ENCODE measurements at regions not wholly inside any gene's neighbourhood (a gene's known extent, or its start where the extent isn't known, plus 50 kb on each side); places are given as distances from the start of the nearest gene placed in this dataset.

DNA sequence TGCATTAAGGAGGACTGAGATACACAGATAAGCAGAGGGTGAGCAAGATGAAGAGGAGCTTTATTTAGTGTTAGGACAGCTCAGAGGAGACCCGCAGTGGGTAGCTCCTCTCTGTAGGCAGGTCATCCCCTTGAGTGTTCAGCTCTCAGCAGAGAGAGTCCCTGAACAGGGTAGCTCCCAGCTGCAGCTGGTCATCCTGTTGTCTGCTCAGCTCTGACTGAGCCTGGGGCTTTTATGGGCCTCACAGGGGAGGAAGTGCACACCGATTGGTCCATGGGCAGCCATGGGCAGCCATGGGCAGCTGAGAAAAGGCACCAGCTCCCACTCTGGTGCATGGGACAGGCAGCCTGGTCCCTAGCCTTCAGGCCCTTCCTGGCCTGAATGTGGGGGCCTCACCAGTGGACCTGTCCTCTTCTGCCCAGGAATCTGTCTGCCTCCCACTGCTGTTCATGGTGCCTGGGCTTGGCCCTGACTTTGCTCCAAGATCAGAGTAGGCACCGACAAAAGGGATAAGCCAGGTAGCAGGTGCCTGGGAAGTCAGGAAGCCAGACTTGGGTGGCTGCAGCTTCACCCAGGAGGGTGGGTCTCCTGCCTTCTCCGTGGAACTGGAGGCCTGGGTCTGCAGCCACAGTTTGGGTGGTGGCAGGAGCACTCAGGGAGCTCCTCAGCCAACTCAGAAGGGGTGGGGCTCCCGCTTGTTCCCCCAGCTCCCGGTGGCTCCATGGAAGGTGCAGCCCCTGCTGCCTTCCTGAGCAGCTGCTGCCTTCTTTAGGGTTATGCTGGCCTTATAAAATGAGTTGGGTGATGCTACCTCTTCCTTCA, 54.7 kb downstream of the MYEOV start:
- H3K36me3 ChIP-seq, result no peaks in the 10 kb centered on the region
- H3K4me3 ChIP-seq, result no peak overlapping the region
- no peaks in the 10 kb centered on the region for H3K9me3 ChIP-seq
- no peak for DNase-seq
- no peak for TF ChIP-seq POLR2A (IDR thresholded peaks at IDR 0.05)
- no peak for TF ChIP-seq EP300 (IDR thresholded peaks at IDR 0.05)
- TF ChIP-seq POLR2AphosphoS5 (IDR thresholded peaks at IDR 0.05), result no peak
- TF ChIP-seq, protein P1, sequence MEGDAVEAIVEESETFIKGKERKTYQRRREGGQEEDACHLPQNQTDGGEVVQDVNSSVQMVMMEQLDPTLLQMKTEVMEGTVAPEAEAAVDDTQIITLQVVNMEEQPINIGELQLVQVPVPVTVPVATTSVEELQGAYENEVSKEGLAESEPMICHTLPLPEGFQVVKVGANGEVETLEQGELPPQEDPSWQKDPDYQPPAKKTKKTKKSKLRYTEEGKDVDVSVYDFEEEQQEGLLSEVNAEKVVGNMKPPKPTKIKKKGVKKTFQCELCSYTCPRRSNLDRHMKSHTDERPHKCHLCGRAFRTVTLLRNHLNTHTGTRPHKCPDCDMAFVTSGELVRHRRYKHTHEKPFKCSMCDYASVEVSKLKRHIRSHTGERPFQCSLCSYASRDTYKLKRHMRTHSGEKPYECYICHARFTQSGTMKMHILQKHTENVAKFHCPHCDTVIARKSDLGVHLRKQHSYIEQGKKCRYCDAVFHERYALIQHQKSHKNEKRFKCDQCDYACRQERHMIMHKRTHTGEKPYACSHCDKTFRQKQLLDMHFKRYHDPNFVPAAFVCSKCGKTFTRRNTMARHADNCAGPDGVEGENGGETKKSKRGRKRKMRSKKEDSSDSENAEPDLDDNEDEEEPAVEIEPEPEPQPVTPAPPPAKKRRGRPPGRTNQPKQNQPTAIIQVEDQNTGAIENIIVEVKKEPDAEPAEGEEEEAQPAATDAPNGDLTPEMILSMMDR (IDR thresholded peaks at IDR 0.05), result no peak
- H3K27ac ChIP-seq, result no peak overlapping the region
- WGBS, 2 donors, result 86 to 88% methylated on average over 6 of the region's 6 CpGs
- H3K4me1 ChIP-seq, result no peaks in the 10 kb centered on the region
- no peaks in the 10 kb centered on the region for H3K27me3 ChIP-seq
- intact Hi-C loops (cut with DNase I), result no loop called here

DNA sequence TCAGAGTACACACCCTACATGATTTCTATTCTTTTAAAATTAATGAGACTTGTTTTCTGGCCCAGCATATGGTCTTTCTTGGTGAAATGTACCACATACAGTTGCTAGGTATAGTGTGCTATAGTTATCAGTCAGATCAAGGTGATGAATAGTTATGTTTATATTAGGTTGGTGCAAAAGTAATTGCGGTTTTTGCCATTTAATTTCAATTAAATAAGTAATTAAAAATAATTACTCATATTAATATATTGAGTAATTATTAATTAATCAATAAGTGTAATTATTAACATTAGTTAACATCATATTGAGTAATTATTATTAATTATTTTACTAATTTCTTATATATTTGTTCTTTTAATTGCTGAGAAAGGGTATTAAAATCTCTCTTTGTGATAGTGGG, 56.1 kb downstream of the MYEOV start:
- intact Hi-C loops (cut with DNase I), result no loop called here
- Histone ChIP-seq H3K9me3 (no peaks in the 10 kb centered on the region), H3K4me1 (no peaks in the 10 kb centered on the region), H3K4me3 (no peak overlapping the region), H3K36me3 (no peaks in the 10 kb centered on the region), H3K27ac (no peak overlapping the region), H3K27me3 (no peaks in the 10 kb centered on the region)
- no peak for DNase-seq
- TF ChIP-seq POLR2AphosphoS5 (IDR thresholded peaks at IDR 0.05) (no peak), POLR2A (IDR thresholded peaks at IDR 0.05) (no peak), EP300 (IDR thresholded peaks at IDR 0.05) (no peak)
- 59 to 90% methylated on average over 1 of the region's 1 CpG for WGBS, 2 donors

DNA sequence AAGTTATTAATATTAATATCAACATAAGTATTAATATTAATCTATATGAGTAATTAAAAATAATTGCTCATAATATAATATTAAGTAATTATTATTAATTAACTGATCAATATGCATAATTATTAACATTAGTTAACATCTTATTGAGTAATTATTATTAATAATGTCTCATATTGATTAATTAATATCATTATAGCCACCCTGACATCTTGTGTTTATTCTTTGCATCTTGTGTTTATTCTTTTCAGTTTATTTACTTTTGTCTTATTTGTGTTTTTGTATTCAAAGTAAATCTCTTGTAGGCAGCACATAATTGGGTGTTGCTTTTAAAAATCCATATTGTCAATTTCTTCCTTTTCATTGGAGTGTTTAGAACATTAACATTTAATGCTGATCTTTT, 56.6 kb downstream of the MYEOV start:
- intact Hi-C loops (cut with DNase I), result no loop called here
- no peak for TF ChIP-seq EP300 (IDR thresholded peaks at IDR 0.05)
- TF ChIP-seq, protein P1 (IDR thresholded peaks at IDR 0.05), result no peak
- no peak for TF ChIP-seq POLR2AphosphoS5 (IDR thresholded peaks at IDR 0.05)
- TF ChIP-seq POLR2A (IDR thresholded peaks at IDR 0.05), result no peak
- DNase-seq, result no peak
- Histone ChIP-seq H3K27me3 (no peaks in the 10 kb centered on the region), H3K9me3 (no peaks in the 10 kb centered on the region), H3K4me1 (no peaks in the 10 kb centered on the region), H3K36me3 (no peaks in the 10 kb centered on the region), H3K27ac (no peak overlapping the region), H3K4me3 (no peak overlapping the region)

DNA sequence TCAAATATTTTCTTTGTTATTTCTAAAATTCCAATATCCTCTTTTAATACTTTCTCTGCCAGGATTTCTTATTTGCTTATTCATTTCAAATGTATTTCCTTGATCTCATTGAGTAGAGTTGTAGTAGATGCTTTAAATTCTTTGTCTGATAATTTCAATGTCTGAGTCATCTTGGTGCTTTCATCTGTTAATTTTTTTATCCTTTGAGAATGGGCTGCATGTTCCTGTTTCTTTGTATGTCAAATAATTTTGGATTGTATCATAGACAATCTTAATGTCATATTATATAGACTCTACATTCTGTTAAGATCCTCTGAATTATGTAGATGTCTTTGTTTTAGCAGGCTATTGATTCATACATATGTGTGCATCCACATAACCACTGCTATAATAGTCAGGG, 57.5 kb downstream of the MYEOV start:
- no peak for TF ChIP-seq EP300 (IDR thresholded peaks at IDR 0.05)
- TF ChIP-seq POLR2A (IDR thresholded peaks at IDR 0.05), result no peak
- no peak for TF ChIP-seq POLR2AphosphoS5 (IDR thresholded peaks at IDR 0.05)
- TF ChIP-seq, protein P1 (IDR thresholded peaks at IDR 0.05), result no peak
- DNase-seq, result no peak
- H3K27ac ChIP-seq, result no peak overlapping the region
- H3K36me3 ChIP-seq, result no peaks in the 10 kb centered on the region
- H3K27me3 ChIP-seq, result no peaks in the 10 kb centered on the region
- intact Hi-C loops (cut with DNase I), result no loop called here
- H3K4me1 ChIP-seq, result no peaks in the 10 kb centered on the region
- H3K4me3 ChIP-seq, result no peak overlapping the region
- H3K9me3 ChIP-seq, result no peaks in the 10 kb centered on the region

DNA sequence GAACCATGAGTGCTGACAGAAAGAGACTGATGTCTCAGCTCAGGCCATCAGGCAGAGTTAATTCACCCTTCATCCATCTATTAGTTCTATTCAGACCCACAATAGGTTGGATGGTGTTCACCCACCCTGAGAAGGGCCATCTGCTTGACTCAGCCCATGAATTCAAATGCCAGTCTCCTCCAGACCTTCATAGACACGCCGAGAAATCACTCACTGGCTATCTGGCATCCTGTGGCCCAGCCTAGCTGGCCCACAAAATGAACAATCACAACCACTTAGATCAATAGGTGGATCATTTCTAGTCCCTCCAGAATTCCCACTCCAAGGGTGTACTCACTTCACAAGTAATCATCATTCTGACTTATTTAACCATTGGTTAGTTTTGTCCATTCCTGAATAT, 58.2 kb downstream of the MYEOV start:
- no peak overlapping the region for H3K27ac ChIP-seq
- no peaks in the 10 kb centered on the region for H3K9me3 ChIP-seq
- TF ChIP-seq EP300 (IDR thresholded peaks at IDR 0.05) (no peak), POLR2AphosphoS5 (IDR thresholded peaks at IDR 0.05) (no peak), POLR2A (IDR thresholded peaks at IDR 0.05) (no peak)
- TF ChIP-seq, protein P1 (IDR thresholded peaks at IDR 0.05), result no peak
- no peak for DNase-seq
- intact Hi-C loops (cut with DNase I), result no loop called here
- WGBS, 2 donors, result 97 to 99% methylated on average over 2 of the region's 2 CpGs
- H3K4me1 ChIP-seq, result no peaks in the 10 kb centered on the region
- H3K27me3 ChIP-seq, result no peaks in the 10 kb centered on the region
- no peaks in the 10 kb centered on the region for H3K36me3 ChIP-seq
- H3K4me3 ChIP-seq, result no peak overlapping the region

Measured in sigmoid colon (tissue), 6 donors.